Brain microvascular endothelial cell (primary cell): ENCODE measurements at regions not wholly inside any gene's neighbourhood (a gene's known extent, or its start where the extent isn't known, plus 50 kb on each side); places are given as distances from the start of the nearest gene placed in this dataset.

Experiments
- DNase-seq: peaks from one replicate; pipeline ENCODE4 v3.0.0-alpha.2; 2020
- H3K27ac ChIP-seq: fragments of 250-450 bp; sonication (Bioruptor Pico); 2 replicates; pipeline ENCODE4 v1.5.1; 2020; ENCODE audit warnings: mild to moderate bottlenecking, moderate library complexity
- H3K27me3 ChIP-seq: fragments of 250-450 bp; sonication (Bioruptor Pico); replicated peaks from 2 replicates; pipeline ENCODE4 v1.5.1; 2020; ENCODE audit warnings: mild to moderate bottlenecking
- H3K36me3 ChIP-seq: fragments of 250-450 bp; sonication (Bioruptor Pico); replicated peaks from 2 replicates; pipeline ENCODE4 v1.5.1; 2020; ENCODE audit warnings: mild to moderate bottlenecking
- H3K4me3 ChIP-seq: 2 replicates; pipeline ENCODE4 v1.5.1; 2011; ENCODE audit warnings: low read depth, mild to moderate bottlenecking, control low read depth, low read length, moderate library complexity
- CTCF ChIP-seq: IDR thresholded peaks from 2 replicates; pipeline ENCODE4 v1.5.1; 2011; ENCODE audit warnings: low read depth, mild to moderate bottlenecking, moderate library complexity, low read length, control low read depth, inconsistent platforms; ENCODE audit errors: missing control alignments
- in situ Hi-C: cut with HindIII; loops from 2 replicates; pipeline ENCODE4 v1.10.0; 2017; ENCODE audit warnings: low sequenced_read_pairs, low pct_ligation_motif_present

- DNase-seq = no peak
- no peak overlapping the region for H3K27ac ChIP-seq
- in situ Hi-C loops = no loop called here
These were observed 221.6 kb downstream of the CYP26B1 start for GRCh38 chr2:71926089-71926447.

GRCh38 chr2:71925268-71926088 lies 222.2 kb downstream of the CYP26B1 start:
- DNase-seq = no peak
- in situ Hi-C loops = no loop called here
- no peak for TF ChIP-seq CTCF
- no peaks in the 10 kb centered on the region for H3K36me3 ChIP-seq
- H3K27ac ChIP-seq = no peak overlapping the region
- no peak overlapping the region for H3K4me3 ChIP-seq
- no peaks in the 10 kb centered on the region for H3K27me3 ChIP-seq

More at GRCh38 chr2:71926089-71926447, 221.6 kb downstream of the CYP26B1 start:
- no peaks in the 10 kb centered on the region for H3K27me3 ChIP-seq
- no peaks in the 10 kb centered on the region for H3K36me3 ChIP-seq
- no peak for TF ChIP-seq CTCF
- H3K4me3 ChIP-seq = no peak overlapping the region

- peak; percentile 87 for TF ChIP-seq CTCF
- Histone ChIP-seq H3K27ac (no peak overlapping the region), H3K36me3 (no peaks in the 10 kb centered on the region), H3K4me3 (no peak overlapping the region), H3K27me3 (no peaks in the 10 kb centered on the region)
- peak; percentile 64 for DNase-seq
- in situ Hi-C loops = no loop called here
These were observed 223.7 kb downstream of the CYP26B1 start for GRCh38 chr2:71923887-71924533.

- Histone ChIP-seq H3K27ac (no peak overlapping the region), H3K4me3 (no peak overlapping the region), H3K36me3 (no peaks in the 10 kb centered on the region), H3K27me3 (no peaks in the 10 kb centered on the region)
- DNase-seq = no peak
- in situ Hi-C loops = no loop called here
- TF ChIP-seq CTCF = no peak
These were observed 224.5 kb downstream of the CYP26B1 start for GRCh38 chr2:71923143-71923525.

GRCh38 chr2:71922499-71923142 lies 225.0 kb downstream of the CYP26B1 start:
- no peak overlapping the region for H3K27ac ChIP-seq
- no peak for DNase-seq
- no peak overlapping the region for H3K4me3 ChIP-seq
- TF ChIP-seq CTCF = no peak
- in situ Hi-C loops = no loop called here
- no peaks in the 10 kb centered on the region for H3K36me3 ChIP-seq
- H3K27me3 ChIP-seq = no peaks in the 10 kb centered on the region
